HCT116 (cell line): ENCODE measurements at regions not wholly inside any gene's neighbourhood (a gene's known extent, or its start where the extent isn't known, plus 50 kb on each side); places are given as distances from the start of the nearest gene placed in this dataset.

ENCODE experiments used
- ATAC-seq: fragments of 200-7000 bp; cut with Tn5 transposase; 2 replicates; pipeline ENCODE4 v1.9.1; 2020; ENCODE audit warnings: mild to moderate bottlenecking, moderate library complexity
- BruUV-seq: library from RNA; stranded (reverse); fragments of 400-500 nt; replicated peaks from 2 replicates; lab custom pipeline; 2021; lab: Mats Ljungman, UMichigan
- CTCF ChIA-PET: fragments of 300-600 bp; sonication (Branson Sonifier 250); formaldehyde crosslinking; loops from one replicate; lab custom pipeline; 2021; ENCODE audit warnings: antibody characterized with exemption; lab: Charles Lee
- POLR2A ChIA-PET: fragments of 300-600, 350-600 bp; sonication (Branson Sonifier 250); formaldehyde crosslinking; loops from one replicate; lab custom pipeline; 2021; ENCODE audit warnings: antibody characterized with exemption; lab: Charles Lee
- RAD21 ChIA-PET, 2 experiments: fragments of 300-600 bp; sonication (Branson Sonifier 250); formaldehyde crosslinking; loops; one replicate each; lab custom pipeline; 2023; ENCODE audit warnings: low total read pairs in 2 of 2; ENCODE audit not compliant: uncharacterized antibody in 2 of 2, unreplicated experiment in 2 of 2, low non-redundant PET in 1 of 2; lab: Charles Lee
- DNase-seq: peaks from one replicate; pipeline ENCODE4 v3.0.0-alpha.2; 2010; ENCODE audit warnings: low read depth, low spot score
- H2AFZ ChIP-seq: fragments of 200-600 bp; shearing (Covaris generic), sonication (generic); 2 replicates; pipeline ENCODE4 v1.6.1; 2017; ENCODE audit warnings: low read depth, mixed run types, mixed read lengths, antibody characterized with exemption, low read length; ENCODE audit not compliant: poor library complexity, severe bottlenecking
- H3K27ac ChIP-seq: 2 replicates; pipeline ENCODE4 v1.5.1; 2012; ENCODE audit warnings: low read depth, low read length
- H3K27me3 ChIP-seq: fragments of 200-600 bp; sonication (generic); 2 replicates; pipeline ENCODE4 v1.6.1; 2016; ENCODE audit warnings: mixed run types, low read length, mixed read lengths; ENCODE audit not compliant: insufficient read depth
- H3K36me3 ChIP-seq, 2 experiments: fragments of 200-500 bp in 1 of 2; fragments of 200-600 bp in 1 of 2; sonication (Bioruptor generic) in 1 of 2; sonication (generic) in 1 of 2; 2 replicates each; pipeline versions ENCODE4 v1.5.1 to v1.6.1; 2014 to 2016; ENCODE audit warnings: low read length in 2 of 2, inconsistent platforms in 1 of 2, mixed read lengths in 1 of 2, mixed run types in 1 of 2; ENCODE audit not compliant: insufficient read depth in 2 of 2, control insufficient read depth in 1 of 2
- H3K4me1 ChIP-seq, 2 experiments: fragments of 200-600 bp in 1 of 2; sonication (generic) in 1 of 2; 2 replicates each; pipeline versions ENCODE4 v1.5.1 to v1.6.1; 2012 to 2017; ENCODE audit warnings: low read length in 2 of 2, inconsistent platforms in 1 of 2, mild to moderate bottlenecking in 1 of 2, mixed read lengths in 1 of 2, mixed run types in 1 of 2, moderate library complexity in 1 of 2; ENCODE audit not compliant: insufficient read depth in 2 of 2, control insufficient read depth in 1 of 2
- H3K4me2 ChIP-seq: fragments of 200-600 bp; sonication (generic); 2 replicates; pipeline ENCODE4 v1.6.1; 2017; ENCODE audit warnings: mixed run types, low read length, mixed read lengths
- H3K4me3 ChIP-seq, 2 experiments: fragments of 200-600 bp in 1 of 2; sonication (generic) in 1 of 2; replicated peaks in 1 of 2; 2 replicates each; pipeline ENCODE4 v1.5.1; 2011 to 2016; ENCODE audit warnings: low read length in 2 of 2, control low read depth in 1 of 2, low read depth in 1 of 2, mild to moderate bottlenecking in 1 of 2, mixed read lengths in 1 of 2, mixed run types in 1 of 2
- H3K79me2 ChIP-seq: fragments of 200-600 bp; sonication (generic); 2 replicates; pipeline ENCODE4 v1.6.1; 2017; ENCODE audit warnings: mild to moderate bottlenecking, mixed run types, low read length, moderate library complexity, mixed read lengths; ENCODE audit not compliant: insufficient read depth
- H3K9ac ChIP-seq: fragments of 200-600 bp; sonication (generic); 2 replicates; pipeline ENCODE4 v1.6.1; 2016; ENCODE audit warnings: low read length, mixed read lengths
- H3K9me2 ChIP-seq: fragments of 200-600 bp; sonication (generic), shearing (Covaris generic); 2 replicates; pipeline ENCODE4 v1.6.1; 2017; ENCODE audit warnings: mixed run types, mild to moderate bottlenecking, moderate library complexity; ENCODE audit not compliant: insufficient read depth
- H3K9me3 ChIP-seq, 2 experiments: fragments of 200-500 bp in 1 of 2; fragments of 200-600 bp in 1 of 2; sonication (Bioruptor generic) in 1 of 2; sonication (generic) in 1 of 2; 2 replicates each; pipeline ENCODE4 v1.6.1; 2014 to 2017; ENCODE audit warnings: low read length in 2 of 2, mixed read lengths in 2 of 2, inconsistent platforms in 1 of 2, low read depth in 1 of 2, mild to moderate bottlenecking in 1 of 2, mixed run types in 1 of 2, moderate library complexity in 1 of 2; ENCODE audit not compliant: control insufficient read depth in 1 of 2, insufficient read depth in 1 of 2
- H4K20me1 ChIP-seq: fragments of 200-600 bp; sonication (generic), shearing (Covaris generic); 2 replicates; pipeline ENCODE4 v1.6.1; 2017; ENCODE audit warnings: mixed run types, mild to moderate bottlenecking, moderate library complexity; ENCODE audit not compliant: insufficient read depth
- ATF3 ChIP-seq: IDR thresholded peaks from 2 replicates; pipeline ENCODE4 v1.6.1; 2012
- CBX3 ChIP-seq: IDR thresholded peaks from 2 replicates; pipeline ENCODE4 v1.6.1; 2012; ENCODE audit warnings: low read depth
- CEBPB ChIP-seq: IDR thresholded peaks from 2 replicates; pipeline ENCODE4 v1.6.1; 2012; ENCODE audit warnings: low read depth
- EZH2 ChIP-seq: fragments of 200-600 bp; sonication (generic); IDR thresholded peaks from 2 replicates; pipeline ENCODE4 v1.6.1; 2017; ENCODE audit warnings: antibody characterized with exemption, mixed run types
- FOSL1 ChIP-seq: IDR thresholded peaks from 2 replicates; pipeline ENCODE4 v1.6.1; 2012; ENCODE audit warnings: low read depth
- JUND ChIP-seq: IDR thresholded peaks from 2 replicates; pipeline ENCODE4 v1.6.1; 2012
- POLR2A ChIP-seq: IDR thresholded peaks from 2 replicates; pipeline ENCODE4 v1.7.0; 2011; ENCODE audit warnings: borderline replicate concordance; ENCODE audit not compliant: insufficient read depth, insufficient read length; ENCODE audit errors: extremely low read depth
- POLR2AphosphoS5 ChIP-seq: IDR thresholded peaks from 2 replicates; pipeline ENCODE4 v1.6.1; 2011; ENCODE audit warnings: mild to moderate bottlenecking, low read depth, low read length, moderate library complexity
- REST ChIP-seq: IDR thresholded peaks from 2 replicates; pipeline ENCODE4 v1.6.1; 2012; ENCODE audit warnings: low read depth
- SIN3A ChIP-seq: IDR thresholded peaks from 2 replicates; pipeline ENCODE4 v1.6.1; 2012; ENCODE audit warnings: low read depth
- TCF7L2 ChIP-seq: IDR thresholded peaks from 2 replicates; pipeline ENCODE4 v1.7.0; 2011; ENCODE audit warnings: borderline replicate concordance, inconsistent platforms; ENCODE audit not compliant: insufficient read depth, insufficient read length; ENCODE audit errors: extremely low read depth
- YY1 ChIP-seq: IDR thresholded peaks from 2 replicates; pipeline ENCODE4 v1.6.1; 2011; ENCODE audit warnings: low read length, low read depth, moderate library complexity, mild to moderate bottlenecking; ENCODE audit not compliant: insufficient replicate concordance; ENCODE audit errors: extremely low read depth
- ZBTB33 ChIP-seq: IDR thresholded peaks from 2 replicates; pipeline ENCODE4 v1.6.1; 2011; ENCODE audit warnings: mild to moderate bottlenecking, low read length, moderate library complexity; ENCODE audit not compliant: insufficient replicate concordance; ENCODE audit errors: extremely low read depth
- ZNF274 ChIP-seq: fragments of 200-500 bp; sonication (Bioruptor generic); IDR thresholded peaks from 2 replicates; pipeline ENCODE4 v1.6.1; 2014; ENCODE audit warnings: mild to moderate bottlenecking, low read depth, low read length, inconsistent platforms
- intact Hi-C: fragments of 100-400 bp; cut with micrococcal nuclease; formaldehyde crosslinking; loops from 2 replicates; pipeline ENCODE4 v1.10.0; 2022

GRCh38 chr15:96966554-96966953 lies 636.1 kb downstream of the NR2F2 start:
- no peaks in the 10 kb centered on the region for H4K20me1 ChIP-seq
- ChIA-PET CTCF (no interaction called here), RAD21 (no interaction called here), POLR2A (no interaction called here)
- DNase-seq (no peak), ATAC-seq (no peak)
- H3K27ac ChIP-seq = no peak overlapping the region
- peaks cover 0 to 4% of the 10 kb centered on the region in 2 experiments; a peak in 2 of 4 replicates for H3K9me3 ChIP-seq
- BruUV-seq = no TSS peak
- H2AFZ ChIP-seq = no peak overlapping the region
- intact Hi-C loops = no loop called here
- TF ChIP-seq CBX3 = no peak
- no peak for TF ChIP-seq POLR2AphosphoS5
- no peak for TF ChIP-seq ATF3
- no peak for TF ChIP-seq SIN3A
- TF ChIP-seq CEBPB = no peak
- no peak overlapping the region for H3K4me2 ChIP-seq
- H3K9me2 ChIP-seq = no peaks in the 10 kb centered on the region
- H3K4me3 ChIP-seq = no peak overlapping the region
- no peaks in the 10 kb centered on the region for H3K4me1 ChIP-seq
- no peak overlapping the region for H3K9ac ChIP-seq
- no peaks in the 10 kb centered on the region for H3K36me3 ChIP-seq
- no peaks in the 10 kb centered on the region for H3K27me3 ChIP-seq
- H3K79me2 ChIP-seq = no peaks in the 10 kb centered on the region

GRCh38 chr15:96969732-96970710 lies 639.5 kb downstream of the NR2F2 start:
- RAD21 ChIA-PET = no interaction called here
- CTCF ChIA-PET = no interaction called here
- no peak for TF ChIP-seq REST
- no peak for TF ChIP-seq JUND
- no peak for TF ChIP-seq ZNF274
- no peak for TF ChIP-seq EZH2
- TF ChIP-seq YY1 = no peak
- no peak for TF ChIP-seq POLR2A
- no peak for TF ChIP-seq TCF7L2
- no peak for TF ChIP-seq ZBTB33
- TF ChIP-seq FOSL1 = no peak

More at GRCh38 chr15:96969732-96970710, 639.5 kb downstream of the NR2F2 start:
- POLR2A ChIA-PET = no interaction called here
- no peaks in the 10 kb centered on the region for H3K27me3 ChIP-seq
- no TSS peak for BruUV-seq
- no peak for DNase-seq
- no peak overlapping the region for H3K9ac ChIP-seq
- intact Hi-C loops = no loop called here
- no peaks in the 10 kb centered on the region for H4K20me1 ChIP-seq
- H3K4me1 ChIP-seq = no peaks in the 10 kb centered on the region
- no peak overlapping the region for H2AFZ ChIP-seq
- H3K36me3 ChIP-seq = no peaks in the 10 kb centered on the region
- H3K9me2 ChIP-seq = no peaks in the 10 kb centered on the region
- no peaks in the 10 kb centered on the region for H3K79me2 ChIP-seq
- no peak for ATAC-seq
- H3K27ac ChIP-seq = no peak overlapping the region
- no peak overlapping the region for H3K4me3 ChIP-seq
- peaks cover 0 to 3% of the 10 kb centered on the region in 2 experiments; a peak in 2 of 4 replicates for H3K9me3 ChIP-seq
- H3K4me2 ChIP-seq = no peak overlapping the region
